GM23338 (cell line): ENCODE measurements at regions not wholly inside any gene's neighbourhood (a gene's known extent, or its start where the extent isn't known, plus 50 kb on each side); places are given as distances from the start of the nearest gene placed in this dataset.

Experiments
- ATAC-seq: fragments of 200-7000 bp; cut with Tn5 transposase; 3 replicates; pipeline ENCODE4 v1.9.1; 2020
- DNase-seq: peaks from one replicate; pipeline ENCODE4 v3.0.0-alpha.2; 2015; ENCODE audit warnings: low spot score
- H2AFZ ChIP-seq: fragments of 200-600 bp; sonication (generic); 2 replicates; pipeline ENCODE4 v1.8.0; 2016; ENCODE audit warnings: antibody characterized with exemption, mild to moderate bottlenecking, moderate library complexity
- H3F3A ChIP-seq: fragments of 200-600 bp; sonication (generic); replicated peaks from 2 replicates; pipeline ENCODE4 v1.8.0; 2017; ENCODE audit warnings: antibody characterized with exemption, mixed run types, low read depth
- H3K27ac ChIP-seq: fragments of 200-600 bp; sonication (generic); 2 replicates; pipeline ENCODE4 v1.6.1; 2016; ENCODE audit warnings: low read depth
- H3K27me3 ChIP-seq: fragments of 200-600 bp; sonication (generic); 2 replicates; pipeline ENCODE4 v1.8.0; 2016; ENCODE audit warnings: mild to moderate bottlenecking, mixed run types, moderate library complexity; ENCODE audit not compliant: insufficient read depth
- H3K36me3 ChIP-seq: fragments of 200-600 bp; sonication (generic); 2 replicates; pipeline ENCODE4 v1.8.0; 2016; ENCODE audit warnings: mild to moderate bottlenecking; ENCODE audit not compliant: insufficient read depth
- H3K4me1 ChIP-seq: fragments of 200-600 bp; sonication (generic); 2 replicates; pipeline ENCODE4 v1.8.0; 2016; ENCODE audit warnings: mild to moderate bottlenecking, moderate library complexity; ENCODE audit not compliant: insufficient read depth
- H3K4me2 ChIP-seq: fragments of 200-600 bp; sonication (generic); 2 replicates; pipeline ENCODE4 v1.7.1; 2017; ENCODE audit warnings: mixed run types
- H3K4me3 ChIP-seq: fragments of 200-600 bp; sonication (generic); 2 replicates; pipeline ENCODE4 v1.6.1; 2016; ENCODE audit warnings: mixed run types
- H3K79me2 ChIP-seq: fragments of 200-600 bp; sonication (generic); replicated peaks from 2 replicates; pipeline ENCODE4 v1.8.0; 2017; ENCODE audit warnings: mild to moderate bottlenecking; ENCODE audit not compliant: insufficient read depth
- H3K9me2 ChIP-seq: fragments of 200-600 bp; sonication (generic); 2 replicates; pipeline ENCODE4 v1.8.0; 2017; ENCODE audit not compliant: insufficient read depth
- H4K20me1 ChIP-seq: fragments of 200-600 bp; sonication (generic); replicated peaks from 2 replicates; pipeline ENCODE4 v1.8.0; 2017; ENCODE audit warnings: mild to moderate bottlenecking; ENCODE audit not compliant: insufficient read depth
- H3K27ac Mint-ChIP-seq: 2 replicates; pipeline ENCODE4 v1.8.0; 2020; ENCODE audit warnings: inconsistent platforms, mild to moderate bottlenecking, moderate library complexity, mixed read lengths
- H3K27me3 Mint-ChIP-seq: 3 replicates; pipeline ENCODE4 v1.8.0; 2022; ENCODE audit warnings: low read depth, mild to moderate bottlenecking, moderate library complexity, mixed read lengths, inconsistent platforms; ENCODE audit not compliant: insufficient read depth, poor library complexity
- H3K36me3 Mint-ChIP-seq: 3 replicates; pipeline ENCODE4 v1.8.0; 2021; ENCODE audit warnings: low read depth, mild to moderate bottlenecking, inconsistent platforms, moderate library complexity, mixed read lengths
- H3K4me1 Mint-ChIP-seq: 3 replicates; pipeline ENCODE4 v1.8.0; 2020; ENCODE audit warnings: mild to moderate bottlenecking, inconsistent platforms, mixed read lengths
- H3K4me3 Mint-ChIP-seq: 3 replicates; pipeline ENCODE4 v1.8.0; 2021; ENCODE audit warnings: moderate library complexity, mild to moderate bottlenecking, inconsistent platforms, mixed read lengths
- H3K9me3 Mint-ChIP-seq: 3 replicates; pipeline ENCODE4 v1.8.0; 2020; ENCODE audit warnings: moderate library complexity, mild to moderate bottlenecking, inconsistent platforms, mixed read lengths
- CREB1 ChIP-seq: fragments of 250-450 bp; sonication (Bioruptor Pico); IDR thresholded peaks from 2 replicates; pipeline ENCODE4 v1.5.0; 2020; ENCODE audit warnings: low read depth, mild to moderate bottlenecking, moderate library complexity
- CTCF ChIP-seq, 2 experiments: fragments of 200-600 bp in 1 of 2; sonication (generic) in 1 of 2; conservative IDR thresholded peaks; 2 replicates each; pipeline versions ENCODE4 v1.5.1 to v1.6.1; 2016 to 2017; ENCODE audit warnings: antibody characterized with exemption in 2 of 2, low read depth in 2 of 2, mild to moderate bottlenecking in 2 of 2, moderate library complexity in 1 of 2
- EZH2phosphoT487 ChIP-seq: fragments of 200-600 bp; sonication (generic); IDR thresholded peaks from one replicate; pipeline ENCODE4 v1.8.1; 2018; ENCODE audit warnings: antibody characterized with exemption; ENCODE audit not compliant: unreplicated experiment
- ZNF114 ChIP-seq: fragments of 250-450 bp; sonication (Bioruptor Pico); IDR thresholded peaks from 2 replicates; pipeline ENCODE4 v1.5.0; 2020; ENCODE audit warnings: mild to moderate bottlenecking, moderate library complexity
- ZNF462 ChIP-seq: fragments of 250-450 bp; sonication (Bioruptor Pico); IDR thresholded peaks from 2 replicates; pipeline ENCODE4 v1.5.0; 2020; ENCODE audit warnings: mild to moderate bottlenecking, moderate library complexity

GRCh38 chr12:24212496-24212895 lies 263.0 kb upstream of the SOX5 start (continued):
- no peak for TF ChIP-seq ZNF462
- TF ChIP-seq ZNF114 (CRISPR knock-in tag): no peak

- H3K27me3 Mint-ChIP-seq: no peaks in the 10 kb centered on the region
- H3K4me3 Mint-ChIP-seq: no peak overlapping the region
- no peaks in the 10 kb centered on the region for H3K27me3 ChIP-seq
- H3K4me1 ChIP-seq: no peaks in the 10 kb centered on the region
- no peak for ATAC-seq
- no peak for DNase-seq
- H3K9me2 ChIP-seq: no peaks in the 10 kb centered on the region
- no peaks in the 10 kb centered on the region for H3K36me3 ChIP-seq
- TF ChIP-seq CREB1 (CRISPR knock-in tag): no peak
- TF ChIP-seq CTCF (conservative IDR thresholded peaks at IDR 0.05; ENCODE audit: low read depth in 2 of 2): no peak
- no peak for TF ChIP-seq EZH2phosphoT487
- peaks cover 4% of the 10 kb centered on the region; the same call in 2 of the 3 replicates for H3K36me3 Mint-ChIP-seq
- H3K4me1 Mint-ChIP-seq: 0 out of 3 replicates have a peak, but pooled peaks cover 2% of the 10 kb centered on the region
- no peaks in the 10 kb centered on the region for H3F3A ChIP-seq
- no peak overlapping the region for H3K27ac Mint-ChIP-seq
- no peak overlapping the region for H3K4me2 ChIP-seq
- H2AFZ ChIP-seq: no peak overlapping the region
- H3K4me3 ChIP-seq: no peak overlapping the region
- no peaks in the 10 kb centered on the region for H4K20me1 ChIP-seq
- no peaks in the 10 kb centered on the region for H3K79me2 ChIP-seq
- H3K27ac ChIP-seq: no peak overlapping the region
- H3K9me3 Mint-ChIP-seq: peaks cover 8% of the 10 kb centered on the region
These were observed 257.2 kb upstream of the SOX5 start for GRCh38 chr12:24206621-24207020.
